GM12873 (cell line): ENCODE measurements at regions not wholly inside any gene's neighbourhood (a gene's known extent, or its start where the extent isn't known, plus 50 kb on each side); places are given as distances from the start of the nearest gene placed in this dataset.

Experiments used
- TF ChIP-seq, protein P1 (sequence below): IDR thresholded peaks from 2 replicates; pipeline ENCODE4 v1.5.1; 2012; ENCODE audit warnings: low read depth, mild to moderate bottlenecking, moderate library complexity, low read length, control low read depth; ENCODE audit not compliant: insufficient read depth; ENCODE audit errors: missing control alignments

GRCh38 chr6:2327591-2327990 lies 82.2 kb upstream of the GMDS start:
- TF ChIP-seq, protein P1, sequence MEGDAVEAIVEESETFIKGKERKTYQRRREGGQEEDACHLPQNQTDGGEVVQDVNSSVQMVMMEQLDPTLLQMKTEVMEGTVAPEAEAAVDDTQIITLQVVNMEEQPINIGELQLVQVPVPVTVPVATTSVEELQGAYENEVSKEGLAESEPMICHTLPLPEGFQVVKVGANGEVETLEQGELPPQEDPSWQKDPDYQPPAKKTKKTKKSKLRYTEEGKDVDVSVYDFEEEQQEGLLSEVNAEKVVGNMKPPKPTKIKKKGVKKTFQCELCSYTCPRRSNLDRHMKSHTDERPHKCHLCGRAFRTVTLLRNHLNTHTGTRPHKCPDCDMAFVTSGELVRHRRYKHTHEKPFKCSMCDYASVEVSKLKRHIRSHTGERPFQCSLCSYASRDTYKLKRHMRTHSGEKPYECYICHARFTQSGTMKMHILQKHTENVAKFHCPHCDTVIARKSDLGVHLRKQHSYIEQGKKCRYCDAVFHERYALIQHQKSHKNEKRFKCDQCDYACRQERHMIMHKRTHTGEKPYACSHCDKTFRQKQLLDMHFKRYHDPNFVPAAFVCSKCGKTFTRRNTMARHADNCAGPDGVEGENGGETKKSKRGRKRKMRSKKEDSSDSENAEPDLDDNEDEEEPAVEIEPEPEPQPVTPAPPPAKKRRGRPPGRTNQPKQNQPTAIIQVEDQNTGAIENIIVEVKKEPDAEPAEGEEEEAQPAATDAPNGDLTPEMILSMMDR = no peak

DNA sequence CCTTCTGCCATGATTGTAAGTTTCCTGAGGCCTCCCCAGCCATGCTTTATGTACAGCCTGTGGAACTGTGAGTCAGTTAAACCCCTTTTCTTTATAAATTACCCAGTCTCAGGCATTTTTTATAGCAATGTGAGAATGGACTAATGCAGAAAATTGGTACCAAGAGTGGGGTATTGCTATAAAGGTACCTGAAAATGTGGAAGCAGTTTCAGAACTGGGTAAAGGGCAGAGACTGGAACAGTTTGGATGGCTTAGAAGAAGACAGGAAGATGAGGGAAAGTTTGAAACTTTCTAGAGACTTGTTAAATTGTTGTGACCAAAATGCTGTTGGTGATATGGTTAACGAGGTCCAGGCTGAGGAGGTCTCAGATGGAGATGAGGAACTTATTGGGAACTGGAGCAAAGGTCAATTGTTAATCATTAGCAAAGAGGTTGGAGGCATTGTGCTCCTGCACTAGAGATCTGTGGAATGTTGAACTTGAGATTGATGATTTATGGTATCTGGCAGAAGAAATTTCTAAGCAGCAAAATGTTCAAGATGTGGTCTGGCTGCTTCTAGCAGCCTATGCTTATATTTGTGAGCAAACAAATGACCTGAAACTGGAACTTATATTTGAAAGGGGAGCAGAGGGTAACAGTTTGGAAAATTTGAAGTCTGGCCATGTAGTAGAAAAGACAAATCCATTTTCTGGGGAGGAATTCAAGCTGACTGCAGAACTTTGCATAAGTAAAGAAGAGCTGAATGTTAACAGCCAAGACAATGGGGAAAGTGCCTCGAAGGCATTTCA lies 79.0 kb upstream of the GMDS start:
- TF ChIP-seq, protein P1 = no peak

GRCh38 chr6:2314641-2315040 lies 69.2 kb upstream of the GMDS start:
- TF ChIP-seq, protein P1 = no peak

- TF ChIP-seq, protein P1 = no peak
Observed at GRCh38 chr6:2310042-2310441, 64.6 kb upstream of the GMDS start.

GRCh38 chr6:2309122-2309521 lies 63.7 kb upstream of the GMDS start:
- TF ChIP-seq, protein P1 = no peak

DNA sequence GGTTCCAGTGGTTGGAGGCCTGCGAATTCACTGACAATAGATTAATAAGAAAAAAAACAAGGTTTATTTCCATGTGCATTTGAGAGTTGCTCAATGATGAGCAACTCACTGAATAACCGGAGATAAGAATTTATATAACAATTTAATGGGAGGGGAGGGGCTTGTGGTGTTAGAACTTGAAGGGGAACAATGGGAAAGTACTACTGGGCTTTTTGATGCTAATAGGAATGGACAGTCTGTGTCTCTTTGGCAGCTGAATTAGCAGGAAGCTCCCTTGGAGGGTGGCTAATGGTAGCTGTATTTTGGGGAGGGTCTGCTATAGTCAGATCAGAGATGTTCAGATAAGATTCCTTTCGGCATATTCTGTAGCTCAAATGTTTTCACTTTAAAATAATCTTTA lies 62.4 kb upstream of the GMDS start:
- TF ChIP-seq, protein P1 = no peak

DNA sequence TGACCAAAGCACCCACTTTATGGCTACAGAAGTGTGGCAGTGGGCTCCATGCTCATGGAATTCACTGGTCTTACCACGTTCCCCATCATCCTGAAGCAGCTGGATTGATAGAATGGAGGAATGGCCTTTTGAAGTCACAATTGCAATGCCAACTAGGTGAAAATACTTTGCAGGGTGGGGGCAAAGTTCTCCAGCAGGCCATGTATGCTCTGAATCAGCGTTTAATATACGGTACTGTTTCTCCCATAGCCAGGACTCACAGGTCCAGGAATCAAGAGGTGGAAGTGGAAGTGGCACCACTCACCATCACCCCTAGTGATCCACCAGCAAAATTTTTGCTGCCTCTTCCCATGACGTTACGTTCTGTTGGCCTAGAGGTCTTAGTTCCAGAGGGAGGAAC lies 60.5 kb upstream of the GMDS start:
- TF ChIP-seq, protein P1 = no peak
